Activated CD8-positive, alpha-beta memory T cell treated with anti-CD3 and anti-CD28 coated beads for 36 hours (primary cell): ENCODE measurements at regions not wholly inside any gene's neighbourhood (a gene's known extent, or its start where the extent isn't known, plus 50 kb on each side); places are given as distances from the start of the nearest gene placed in this dataset.
"Not testable (repeated sequence)": the region's sequence is repeated elsewhere in the genome, so short reads cannot be mapped to it uniquely, and the experiment has no call there.

Experiments
- CTCF ChIA-PET: fragments of 350-600 bp; sonication (Branson Sonifier 250); formaldehyde crosslinking; loops from one replicate; lab custom pipeline; 2021; ENCODE audit warnings: antibody characterized with exemption; lab: Charles Lee
- POLR2A ChIA-PET: fragments of 350-600 bp; sonication (Branson Sonifier 250); formaldehyde crosslinking; loops from one replicate; lab custom pipeline; 2021; ENCODE audit warnings: antibody characterized with exemption; lab: Charles Lee

- ChIA-PET CTCF (no interaction called here), POLR2A (no interaction called here)
Measured at GRCh38 chr15:38638811-38639210, 74.2 kb upstream of the RASGRP1 start.

- ChIA-PET CTCF (interaction anchor here (1.1 kb wide), 1 partner anchor 79 kb away, joined by 4 read pairs; the partner anchor contains the start of gene RASGRP1), POLR2A (no interaction called here)
Measured at GRCh38 chr15:38642689-38643270, 78.2 kb upstream of the RASGRP1 start.

GRCh38 chr15:38644353-38644752 is 79.7 kb upstream of the RASGRP1 start:
- CTCF ChIA-PET: not testable (repeated sequence)

GRCh38 chr15:38646716-38647115 is 82.1 kb upstream of the RASGRP1 start:
- ChIA-PET POLR2A (no interaction called here), CTCF (no interaction called here)

More at GRCh38 chr15:38644353-38644752, 79.7 kb upstream of the RASGRP1 start:
- POLR2A ChIA-PET: not testable (repeated sequence)

GRCh38 chr15:38647683-38648082 is 83.1 kb upstream of the RASGRP1 start:
- CTCF ChIA-PET: interaction anchor here (1.0 to 1.5 kb wide), 2 partner anchors 43 to 84 kb away, joined by 3 to 4 read pairs; partner anchors contain the start of gene RASGRP1
- POLR2A ChIA-PET: no interaction called here

GRCh38 chr15:38648121-38648843 is 83.7 kb upstream of the RASGRP1 start:
- CTCF ChIA-PET: interaction anchor here (1.0 to 1.5 kb wide), 3 partner anchors 18 to 84 kb away, joined by 3 to 5 read pairs (median 4); partner anchors contain the start of gene RASGRP1
- POLR2A ChIA-PET: interaction anchor here (1.0 kb wide), 1 partner anchor 48 kb away, joined by 3 read pairs; no protein-coding TSS in a partner anchor

- ChIA-PET CTCF (interaction anchor here (2.3 kb wide), 1 partner anchor 87 kb away, joined by 11 read pairs; the partner anchor contains the start of gene RASGRP1), POLR2A (interaction anchor here (1.3 kb wide), 1 partner anchor 41 kb away, joined by 3 read pairs; no protein-coding TSS in a partner anchor)
Measured at GRCh38 chr15:38650384-38650783, 85.8 kb upstream of the RASGRP1 start.

GRCh38 chr15:38650936-38651327 is 86.3 kb upstream of the RASGRP1 start:
- POLR2A ChIA-PET: interaction anchor here (0.5 to 1.3 kb wide), 3 partner anchors 34 to 87 kb away, joined by 3 to 6 read pairs (median 3); partner anchors contain the start of gene RASGRP1
- CTCF ChIA-PET: interaction anchor here (0.9 to 2.6 kb wide), 3 partner anchors 38 to 87 kb away, joined by 3 to 11 read pairs (median 8); partner anchors contain the start of gene RASGRP1

- ChIA-PET POLR2A (interaction anchor here (0.5 to 1.3 kb wide), 4 partner anchors 34 to 87 kb away, joined by 3 to 6 read pairs (median 4); partner anchors contain the start of gene RASGRP1), CTCF (interaction anchor here (0.9 to 2.6 kb wide), 5 partner anchors 14 to 88 kb away, joined by 3 to 8 read pairs (median 8); no protein-coding TSS in a partner anchor)
Measured at GRCh38 chr15:38651328-38652038, 86.9 kb upstream of the RASGRP1 start.

- ChIA-PET CTCF (interaction anchor here (0.8 to 2.6 kb wide), 9 partner anchors 13 to 89 kb away, joined by 3 to 8 read pairs (median 4); no protein-coding TSS in a partner anchor), POLR2A (interaction anchor here (0.5 to 1.4 kb wide), 5 partner anchors 22 to 88 kb away, joined by 3 to 6 read pairs (median 5); partner anchors contain the start of gene RASGRP1)
Measured at GRCh38 chr15:38652183-38652794, 87.7 kb upstream of the RASGRP1 start.

GRCh38 chr15:38652998-38653397 is 88.4 kb upstream of the RASGRP1 start:
- ChIA-PET CTCF (interaction anchor here (0.5 to 2.6 kb wide), 8 partner anchors 8 to 89 kb away, joined by 3 to 8 read pairs (median 4); no protein-coding TSS in a partner anchor), POLR2A (interaction anchor here (0.5 to 1.4 kb wide), 4 partner anchors 22 to 89 kb away, joined by 3 to 5 read pairs (median 4); partner anchors contain the start of gene RASGRP1)

- ChIA-PET POLR2A (no interaction called here), CTCF (interaction anchor here (0.8 kb wide), 1 partner anchor 11 kb away, joined by 3 read pairs; no protein-coding TSS in a partner anchor)
Measured at GRCh38 chr15:38658431-38658830, 93.8 kb upstream of the RASGRP1 start.

- ChIA-PET POLR2A (interaction anchor here (1.7 kb wide), 1 partner anchor 49 kb away, joined by 4 read pairs; no protein-coding TSS in a partner anchor), CTCF (interaction anchor here (0.9 kb wide), 1 partner anchor 43 kb away, joined by 3 read pairs; no protein-coding TSS in a partner anchor)
Measured at GRCh38 chr15:38660738-38661137, 96.1 kb upstream of the RASGRP1 start.

- CTCF ChIA-PET: interaction anchor here (0.6 to 1.7 kb wide), 5 partner anchors 8 to 35 kb away, joined by 3 to 5 read pairs (median 3); no protein-coding TSS in a partner anchor
- POLR2A ChIA-PET: interaction anchor here (0.6 kb wide), 1 partner anchor 99 kb away, joined by 4 read pairs; no protein-coding TSS in a partner anchor
Measured at GRCh38 chr15:38662033-38662802, 97.6 kb upstream of the RASGRP1 start.

GRCh38 chr15:38662805-38663204 is 98.2 kb upstream of the RASGRP1 start:
- CTCF ChIA-PET: interaction anchor here (0.7 to 1.7 kb wide), 4 partner anchors 26 to 34 kb away, joined by 3 to 5 read pairs (median 4); no protein-coding TSS in a partner anchor
- POLR2A ChIA-PET: interaction anchor here (0.6 kb wide), 1 partner anchor 100 kb away, joined by 4 read pairs; no protein-coding TSS in a partner anchor

- ChIA-PET POLR2A (no interaction called here), CTCF (interaction anchor here (1.5 kb wide), 1 partner anchor 14 kb away, joined by 3 read pairs; no protein-coding TSS in a partner anchor)
Measured at GRCh38 chr15:38665586-38666305, 101.1 kb upstream of the RASGRP1 start.
